ENCODE measurements at regions not wholly inside any gene's neighbourhood (a gene's known extent, or its start where the extent isn't known, plus 50 kb on each side); places are given as distances from the start of the nearest gene placed in this dataset.

GRCh38 chr11:93952082-93952780, 68.9 kb upstream of the HEPHL1 start:
- TF ChIP-seq, protein P1, sequence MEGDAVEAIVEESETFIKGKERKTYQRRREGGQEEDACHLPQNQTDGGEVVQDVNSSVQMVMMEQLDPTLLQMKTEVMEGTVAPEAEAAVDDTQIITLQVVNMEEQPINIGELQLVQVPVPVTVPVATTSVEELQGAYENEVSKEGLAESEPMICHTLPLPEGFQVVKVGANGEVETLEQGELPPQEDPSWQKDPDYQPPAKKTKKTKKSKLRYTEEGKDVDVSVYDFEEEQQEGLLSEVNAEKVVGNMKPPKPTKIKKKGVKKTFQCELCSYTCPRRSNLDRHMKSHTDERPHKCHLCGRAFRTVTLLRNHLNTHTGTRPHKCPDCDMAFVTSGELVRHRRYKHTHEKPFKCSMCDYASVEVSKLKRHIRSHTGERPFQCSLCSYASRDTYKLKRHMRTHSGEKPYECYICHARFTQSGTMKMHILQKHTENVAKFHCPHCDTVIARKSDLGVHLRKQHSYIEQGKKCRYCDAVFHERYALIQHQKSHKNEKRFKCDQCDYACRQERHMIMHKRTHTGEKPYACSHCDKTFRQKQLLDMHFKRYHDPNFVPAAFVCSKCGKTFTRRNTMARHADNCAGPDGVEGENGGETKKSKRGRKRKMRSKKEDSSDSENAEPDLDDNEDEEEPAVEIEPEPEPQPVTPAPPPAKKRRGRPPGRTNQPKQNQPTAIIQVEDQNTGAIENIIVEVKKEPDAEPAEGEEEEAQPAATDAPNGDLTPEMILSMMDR (IDR thresholded peaks at IDR 0.05; ENCODE audit: low read depth, low read length, missing input control) = no peak
- no peak for TF ChIP-seq TAF1 (conservative IDR thresholded peaks at IDR 0.05)
- no peak for TF ChIP-seq NR2F2 (IDR thresholded peaks at IDR 0.05)
- no peak for TF ChIP-seq JUND (IDR thresholded peaks at IDR 0.05)
- TF ChIP-seq REST (IDR thresholded peaks at IDR 0.05) = no peak
- no peak for TF ChIP-seq ATF3 (IDR thresholded peaks at IDR 0.05)
